D721Med (cell line): ENCODE measurements at regions not wholly inside any gene's neighbourhood (a gene's known extent, or its start where the extent isn't known, plus 50 kb on each side); places are given as distances from the start of the nearest gene placed in this dataset.

Experiments
- DNase-seq: peaks from one replicate; pipeline ENCODE4 v3.0.0; 2011; ENCODE audit warnings: low spot score; ENCODE audit not compliant: insufficient read length
- FAIRE-seq: peaks from 2 replicates; lab custom pipeline; 2011; peaks lifted over from hg19 to GRCh38; lab: Jason Lieb, UNC
- CTCF ChIP-seq: IDR thresholded peaks from 2 replicates; pipeline ENCODE4 v1.5.1; 2012; ENCODE audit warnings: mild to moderate bottlenecking, control low read depth; ENCODE audit not compliant: insufficient read depth; ENCODE audit errors: missing control alignments

- no peak for DNase-seq
- no peak for TF ChIP-seq CTCF
- peak; percentile 86 for FAIRE-seq
Measured at GRCh38 chr1:214882616-214883015, 199.9 kb upstream of the KCNK2 start.

GRCh38 chr1:214895011-214895600 is 187.4 kb upstream of the KCNK2 start:
- TF ChIP-seq CTCF = no peak
- FAIRE-seq = peak; percentile 86
- DNase-seq = no peak

GRCh38 chr1:214896921-214897320 is 185.6 kb upstream of the KCNK2 start:
- no peak for TF ChIP-seq CTCF
- DNase-seq (no peak), FAIRE-seq (peak; percentile 11)

- no peak for FAIRE-seq
- TF ChIP-seq CTCF = no peak
- DNase-seq = no peak
Measured at GRCh38 chr1:214897581-214897980, 185.0 kb upstream of the KCNK2 start.

GRCh38 chr1:214898161-214898560 is 184.4 kb upstream of the KCNK2 start:
- FAIRE-seq (no peak), DNase-seq (no peak)

GRCh38 chr1:214898718-214899117 is 183.8 kb upstream of the KCNK2 start:
- DNase-seq (no peak), FAIRE-seq (no peak)
- TF ChIP-seq CTCF = no peak

More at GRCh38 chr1:214898161-214898560, 184.4 kb upstream of the KCNK2 start:
- TF ChIP-seq CTCF = no peak

- FAIRE-seq (peak; percentile 48), DNase-seq (no peak)
- TF ChIP-seq CTCF = no peak
Measured at GRCh38 chr1:214899908-214900460, 182.6 kb upstream of the KCNK2 start.
